H9 (cell line): ENCODE measurements at regions not wholly inside any gene's neighbourhood (a gene's known extent, or its start where the extent isn't known, plus 50 kb on each side); places are given as distances from the start of the nearest gene placed in this dataset.

ENCODE experiments used
- DNase-seq: peaks from one replicate; pipeline ENCODE4 v3.0.0-alpha.2; 2017
- H2AFZ ChIP-seq: one replicate; pipeline ENCODE4 v1.6.1; 2013; ENCODE audit warnings: mild to moderate bottlenecking, low read length, control low read depth, moderate library complexity
- H2AK5ac ChIP-seq: 2 replicates; pipeline ENCODE4 v1.6.1; 2013; ENCODE audit warnings: low read length, control low read depth, mixed read lengths; ENCODE audit not compliant: insufficient read length
- H2BK120ac ChIP-seq: one replicate; pipeline ENCODE4 v1.6.1; 2013; ENCODE audit warnings: low read depth, mild to moderate bottlenecking, low read length, control low read depth, inconsistent platforms; ENCODE audit not compliant: poor library complexity, severe bottlenecking
- H2BK12ac ChIP-seq: 2 replicates; pipeline ENCODE4 v1.6.1; 2013; ENCODE audit warnings: low read length, control low read depth, mixed read lengths, low read depth; ENCODE audit not compliant: insufficient read length
- H2BK15ac ChIP-seq: 2 replicates; pipeline ENCODE4 v1.6.1; 2013; ENCODE audit warnings: low read depth, low read length, control low read depth
- H2BK20ac ChIP-seq: one replicate; pipeline ENCODE4 v1.6.1; 2013; ENCODE audit warnings: low read depth, mild to moderate bottlenecking, low read length, control low read depth, inconsistent platforms; ENCODE audit not compliant: poor library complexity, severe bottlenecking
- H2BK5ac ChIP-seq: 2 replicates; pipeline ENCODE4 v1.6.1; 2013; ENCODE audit warnings: low read length, control low read depth, mixed read lengths; ENCODE audit not compliant: insufficient read length
- H3K14ac ChIP-seq: 2 replicates; pipeline ENCODE4 v1.6.1; 2013; ENCODE audit warnings: low read length, control low read depth; ENCODE audit not compliant: insufficient read depth
- H3K18ac ChIP-seq: 2 replicates; pipeline ENCODE4 v1.6.1; 2013; ENCODE audit warnings: low read depth, mild to moderate bottlenecking, mixed read lengths, low read length, control low read depth; ENCODE audit not compliant: insufficient read length
- H3K23ac ChIP-seq: 2 replicates; pipeline ENCODE4 v1.6.1; 2013; ENCODE audit warnings: low read length, control low read depth, mixed read lengths, low read depth; ENCODE audit not compliant: insufficient read length
- H3K23me2 ChIP-seq: 2 replicates; pipeline ENCODE4 v1.6.1; 2013; ENCODE audit warnings: low read depth, mild to moderate bottlenecking, mixed read lengths, low read length, control low read depth; ENCODE audit not compliant: insufficient read length, poor library complexity, severe bottlenecking
- H3K27ac ChIP-seq: 2 replicates; pipeline ENCODE4 v1.5.1; 2013; ENCODE audit warnings: low read length, control low read depth, mixed read lengths, low read depth; ENCODE audit not compliant: insufficient read length
- H3K27me3 ChIP-seq: 2 replicates; pipeline ENCODE4 v1.6.1; 2013; ENCODE audit warnings: low read length, control low read depth, inconsistent platforms; ENCODE audit not compliant: insufficient read depth
- H3K4ac ChIP-seq: 2 replicates; pipeline ENCODE4 v1.6.1; 2013; ENCODE audit warnings: low read depth, mild to moderate bottlenecking, control low read depth, inconsistent platforms, low read length, moderate library complexity
- H3K4me1 ChIP-seq: 2 replicates; pipeline ENCODE4 v1.6.1; 2013; ENCODE audit warnings: low read length, control low read depth, inconsistent platforms; ENCODE audit not compliant: insufficient read depth
- H3K4me2 ChIP-seq: 2 replicates; pipeline ENCODE4 v1.6.1; 2013; ENCODE audit warnings: low read length, control low read depth, mixed read lengths; ENCODE audit not compliant: insufficient read length, insufficient read depth
- H3K56ac ChIP-seq: 2 replicates; pipeline ENCODE4 v1.6.1; 2013; ENCODE audit warnings: low read depth, mild to moderate bottlenecking, mixed read lengths, low read length, control low read depth; ENCODE audit not compliant: insufficient read length
- H3K79me1 ChIP-seq: 2 replicates; pipeline ENCODE4 v1.6.1; 2013; ENCODE audit warnings: low read depth, mild to moderate bottlenecking, moderate library complexity, low read length, control low read depth, inconsistent platforms; ENCODE audit not compliant: insufficient read depth, poor library complexity, severe bottlenecking
- H3K79me2 ChIP-seq: 2 replicates; pipeline ENCODE4 v1.6.1; 2013; ENCODE audit warnings: low read length, control low read depth, inconsistent platforms; ENCODE audit not compliant: insufficient read depth
- H3K9ac ChIP-seq: 2 replicates; pipeline ENCODE4 v1.6.1; 2013; ENCODE audit warnings: low read length, control low read depth, mixed read lengths; ENCODE audit not compliant: insufficient read length; ENCODE audit errors: extremely low read depth
- H3K9me3 ChIP-seq: one replicate; pipeline ENCODE4 v1.6.1; 2013; ENCODE audit warnings: low read depth, low read length, inconsistent platforms; ENCODE audit not compliant: control insufficient read depth
- H3T11ph ChIP-seq: one replicate; pipeline ENCODE4 v1.6.1; 2013; ENCODE audit warnings: mild to moderate bottlenecking, low read length, control low read depth, inconsistent platforms
- H4K20me1 ChIP-seq: one replicate; pipeline ENCODE4 v1.6.1; 2013; ENCODE audit not compliant: control insufficient read depth, insufficient read length, insufficient read depth
- H4K5ac ChIP-seq: 2 replicates; pipeline ENCODE4 v1.6.1; 2013; ENCODE audit warnings: low read depth, mild to moderate bottlenecking, mixed read lengths, low read length, control low read depth; ENCODE audit not compliant: insufficient read length
- H4K8ac ChIP-seq: replicated peaks from 2 replicates; pipeline ENCODE4 v1.6.1; 2013; ENCODE audit warnings: low read length, control low read depth, mixed read lengths, low read depth; ENCODE audit not compliant: insufficient read length
- H4K91ac ChIP-seq: 2 replicates; pipeline ENCODE4 v1.6.1; 2013; ENCODE audit warnings: low read depth, mild to moderate bottlenecking, moderate library complexity, mixed read lengths, low read length, control low read depth; ENCODE audit not compliant: insufficient read length
- H3K27ac Mint-ChIP-seq, 3 experiments: 2 replicates in 2 of 3; 3 replicates in 1 of 3; pipeline ENCODE4 v1.8.0; 2020 to 2021; ENCODE audit warnings: mixed read lengths in 3 of 3, mild to moderate bottlenecking in 1 of 3, moderate library complexity in 1 of 3
- H3K27me3 Mint-ChIP-seq: 2 replicates; pipeline ENCODE4 v1.8.0; 2021; ENCODE audit warnings: low read depth, mild to moderate bottlenecking, moderate library complexity, mixed read lengths
- H3K36me3 Mint-ChIP-seq, 3 experiments: 2 replicates in 2 of 3; 3 replicates in 1 of 3; pipeline ENCODE4 v1.8.0; 2020 to 2021; ENCODE audit warnings: low read depth in 3 of 3, mixed read lengths in 3 of 3; ENCODE audit not compliant: insufficient read depth in 1 of 3
- H3K4me1 Mint-ChIP-seq, 2 experiments: 2 replicates each; pipeline ENCODE4 v1.8.0; 2020; ENCODE audit warnings: mixed read lengths in 2 of 2
- H3K4me3 Mint-ChIP-seq, 2 experiments: 2 replicates in 1 of 2; 3 replicates in 1 of 2; pipeline ENCODE4 v1.8.0; 2020 to 2021; ENCODE audit warnings: mild to moderate bottlenecking in 2 of 2, mixed read lengths in 2 of 2, moderate library complexity in 1 of 2
- H3K9me3 Mint-ChIP-seq, 2 experiments: 2 replicates in 1 of 2; 3 replicates in 1 of 2; pipeline ENCODE4 v1.8.0; 2020; ENCODE audit warnings: mild to moderate bottlenecking in 2 of 2, mixed read lengths in 2 of 2, moderate library complexity in 1 of 2
- WGBS: extraction: QIAGEN DNeasy Blood & Tissue Kit; methylation state at CpG from one replicate; pipeline ENCODE4 v1.1.7; 2013; ENCODE audit warnings: missing lambda C conversion rate, low lambda C conversion rate, mixed read lengths; ENCODE audit not compliant: insufficient read length; ENCODE audit errors: extremely low coverage; 5-methylcytosine and 5-hydroxymethylcytosine counted together
- TF ChIP-seq, protein P1 (sequence below): fragments of 200-600 bp; sonication (generic); conservative IDR thresholded peaks from 3 replicates; pipeline ENCODE4 v1.8.0; 2021; ENCODE audit warnings: antibody characterized with exemption, mild to moderate bottlenecking

- H3K79me2 ChIP-seq = no peaks in the 10 kb centered on the region
- Mint-ChIP-seq H3K4me1 (peaks cover 30 to 39% of the 10 kb centered on the region in 2 experiments), H3K4me3 (no peak overlapping the region), H3K9me3 (no peaks in the 10 kb centered on the region), H3K27me3 (no peaks in the 10 kb centered on the region), H3K36me3 (no peaks in the 10 kb centered on the region; a peak in 1 of 7 replicates), H3K27ac (no peak overlapping the region)
- no peak overlapping the region for H2BK15ac ChIP-seq
- H3K4ac ChIP-seq = no peak overlapping the region
- H4K8ac ChIP-seq = no peak overlapping the region
- H2BK120ac ChIP-seq = no peak overlapping the region
- H3K4me1 ChIP-seq = no peaks in the 10 kb centered on the region
- no peaks in the 10 kb centered on the region for H3K27me3 ChIP-seq
- H3K9ac ChIP-seq = no peak overlapping the region
- H2BK20ac ChIP-seq = no peak overlapping the region
- no peak overlapping the region for H3K14ac ChIP-seq
- no peak overlapping the region for H3K23ac ChIP-seq
- H3K56ac ChIP-seq = no peak overlapping the region
- no peaks in the 10 kb centered on the region for H4K20me1 ChIP-seq
- H4K91ac ChIP-seq = no peak overlapping the region
- WGBS = no CpG with 5 or more reads among the region's 2 CpGs
- no peak overlapping the region for H2AFZ ChIP-seq
- DNase-seq = no peak
- TF ChIP-seq, protein P1, sequence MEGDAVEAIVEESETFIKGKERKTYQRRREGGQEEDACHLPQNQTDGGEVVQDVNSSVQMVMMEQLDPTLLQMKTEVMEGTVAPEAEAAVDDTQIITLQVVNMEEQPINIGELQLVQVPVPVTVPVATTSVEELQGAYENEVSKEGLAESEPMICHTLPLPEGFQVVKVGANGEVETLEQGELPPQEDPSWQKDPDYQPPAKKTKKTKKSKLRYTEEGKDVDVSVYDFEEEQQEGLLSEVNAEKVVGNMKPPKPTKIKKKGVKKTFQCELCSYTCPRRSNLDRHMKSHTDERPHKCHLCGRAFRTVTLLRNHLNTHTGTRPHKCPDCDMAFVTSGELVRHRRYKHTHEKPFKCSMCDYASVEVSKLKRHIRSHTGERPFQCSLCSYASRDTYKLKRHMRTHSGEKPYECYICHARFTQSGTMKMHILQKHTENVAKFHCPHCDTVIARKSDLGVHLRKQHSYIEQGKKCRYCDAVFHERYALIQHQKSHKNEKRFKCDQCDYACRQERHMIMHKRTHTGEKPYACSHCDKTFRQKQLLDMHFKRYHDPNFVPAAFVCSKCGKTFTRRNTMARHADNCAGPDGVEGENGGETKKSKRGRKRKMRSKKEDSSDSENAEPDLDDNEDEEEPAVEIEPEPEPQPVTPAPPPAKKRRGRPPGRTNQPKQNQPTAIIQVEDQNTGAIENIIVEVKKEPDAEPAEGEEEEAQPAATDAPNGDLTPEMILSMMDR = no peak
- H3K18ac ChIP-seq = no peak overlapping the region
- no peaks in the 10 kb centered on the region for H3K9me3 ChIP-seq
- H3K27ac ChIP-seq = no peak overlapping the region
- no peaks in the 10 kb centered on the region for H3K79me1 ChIP-seq
- no peak overlapping the region for H2BK5ac ChIP-seq
- H3K4me2 ChIP-seq = no peak overlapping the region
- no peak overlapping the region for H4K5ac ChIP-seq
- H3T11ph ChIP-seq = no peak overlapping the region
- H2BK12ac ChIP-seq = no peak overlapping the region
- no peak overlapping the region for H2AK5ac ChIP-seq
- no peaks in the 10 kb centered on the region for H3K23me2 ChIP-seq
These were observed 287.8 kb upstream of the UMPS start for GRCh38 chr3:124442463-124442862.
